Mesothelial cell of epicardium (in vitro differentiated cells): ENCODE measurements at regions not wholly inside any gene's neighbourhood (a gene's known extent, or its start where the extent isn't known, plus 50 kb on each side); places are given as distances from the start of the nearest gene placed in this dataset.
"Not testable (repeated sequence)": the region's sequence is repeated elsewhere in the genome, so short reads cannot be mapped to it uniquely, and the experiment has no call there.

Experiments
- DNase-seq, 2 experiments: peaks; one replicate each; pipeline ENCODE4 v3.0.0; 2021; ENCODE audit warnings: low spot score in 2 of 2; ENCODE audit not compliant: unreplicated experiment in 2 of 2
- H3K27ac Mint-ChIP-seq: 2 replicates; pipeline ENCODE4 v1.8.0; 2021; ENCODE audit warnings: mixed read lengths
- H3K27me3 Mint-ChIP-seq: 2 replicates; pipeline ENCODE4 v1.8.0; 2021; ENCODE audit warnings: low read depth, mixed read lengths
- H3K36me3 Mint-ChIP-seq: 2 replicates; pipeline ENCODE4 v1.8.0; 2021; ENCODE audit warnings: mixed read lengths
- H3K4me1 Mint-ChIP-seq: 2 replicates; pipeline ENCODE4 v1.8.0; 2021; ENCODE audit warnings: mixed read lengths
- H3K4me3 Mint-ChIP-seq: 2 replicates; pipeline ENCODE4 v1.8.0; 2021; ENCODE audit warnings: mild to moderate bottlenecking, moderate library complexity, mixed read lengths
- H3K9me3 Mint-ChIP-seq: 2 replicates; pipeline ENCODE4 v1.8.0; 2021; ENCODE audit warnings: mixed read lengths
- TF ChIP-seq, protein P1 (sequence below): fragments of 200-600 bp; sonication (generic); IDR thresholded peaks from one replicate; pipeline ENCODE4 v1.5.0; 2021; ENCODE audit warnings: antibody characterized with exemption; ENCODE audit not compliant: unreplicated experiment

DNA sequence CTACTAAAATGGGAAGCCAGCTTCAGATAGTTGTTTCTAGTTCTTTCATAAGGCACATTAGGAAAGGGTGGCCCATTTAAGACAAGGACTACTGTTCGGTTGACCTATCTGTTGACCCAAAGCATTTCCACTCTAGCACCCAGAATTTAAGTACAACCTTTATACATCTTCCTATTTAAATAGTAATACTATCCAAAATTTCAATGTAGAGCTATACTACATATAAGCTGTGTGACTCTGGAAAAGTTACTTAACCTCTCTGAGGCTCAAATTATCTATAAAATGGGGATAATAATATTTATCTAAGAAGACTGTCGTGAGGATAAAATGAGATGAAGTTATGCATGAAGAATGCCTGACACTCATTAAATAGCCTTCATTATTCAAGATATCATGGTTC is 82.0 kb upstream of the TMEM164 start:
- Mint-ChIP-seq H3K27ac (no peak overlapping the region), H3K4me3 (no peak overlapping the region), H3K36me3 (no peaks in the 10 kb centered on the region), H3K27me3 (peaks cover 2% of the 10 kb centered on the region), H3K4me1 (peaks cover 10% of the 10 kb centered on the region), H3K9me3 (no peaks in the 10 kb centered on the region)
- TF ChIP-seq, protein P1, sequence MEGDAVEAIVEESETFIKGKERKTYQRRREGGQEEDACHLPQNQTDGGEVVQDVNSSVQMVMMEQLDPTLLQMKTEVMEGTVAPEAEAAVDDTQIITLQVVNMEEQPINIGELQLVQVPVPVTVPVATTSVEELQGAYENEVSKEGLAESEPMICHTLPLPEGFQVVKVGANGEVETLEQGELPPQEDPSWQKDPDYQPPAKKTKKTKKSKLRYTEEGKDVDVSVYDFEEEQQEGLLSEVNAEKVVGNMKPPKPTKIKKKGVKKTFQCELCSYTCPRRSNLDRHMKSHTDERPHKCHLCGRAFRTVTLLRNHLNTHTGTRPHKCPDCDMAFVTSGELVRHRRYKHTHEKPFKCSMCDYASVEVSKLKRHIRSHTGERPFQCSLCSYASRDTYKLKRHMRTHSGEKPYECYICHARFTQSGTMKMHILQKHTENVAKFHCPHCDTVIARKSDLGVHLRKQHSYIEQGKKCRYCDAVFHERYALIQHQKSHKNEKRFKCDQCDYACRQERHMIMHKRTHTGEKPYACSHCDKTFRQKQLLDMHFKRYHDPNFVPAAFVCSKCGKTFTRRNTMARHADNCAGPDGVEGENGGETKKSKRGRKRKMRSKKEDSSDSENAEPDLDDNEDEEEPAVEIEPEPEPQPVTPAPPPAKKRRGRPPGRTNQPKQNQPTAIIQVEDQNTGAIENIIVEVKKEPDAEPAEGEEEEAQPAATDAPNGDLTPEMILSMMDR: no peak
- no peak for DNase-seq

DNA sequence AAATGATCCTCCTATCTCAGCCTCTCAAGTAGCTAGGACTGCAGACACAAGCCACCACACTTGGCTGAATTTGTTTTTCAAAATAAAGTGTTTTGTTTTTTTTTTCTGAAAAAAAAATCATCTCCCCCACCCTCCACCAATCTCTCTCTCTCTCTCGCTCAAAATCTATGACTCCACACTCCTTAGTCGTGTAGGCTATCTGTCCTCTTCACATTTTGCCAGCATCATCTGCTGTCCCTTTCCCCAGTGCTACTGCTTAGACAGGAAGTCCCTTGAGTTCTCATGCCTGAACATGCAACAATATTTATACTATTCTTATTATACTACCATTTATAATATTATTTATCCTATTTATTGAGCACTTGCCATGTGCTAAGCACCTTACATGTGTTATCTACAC is 80.7 kb upstream of the TMEM164 start:
- DNase-seq: no peak
- Mint-ChIP-seq H3K36me3 (no peaks in the 10 kb centered on the region), H3K4me1 (peaks cover 10% of the 10 kb centered on the region), H3K27me3 (peaks cover 2% of the 10 kb centered on the region), H3K4me3 (no peak overlapping the region), H3K9me3 (no peaks in the 10 kb centered on the region), H3K27ac (no peak overlapping the region)
- TF ChIP-seq, protein P1: no peak

DNA sequence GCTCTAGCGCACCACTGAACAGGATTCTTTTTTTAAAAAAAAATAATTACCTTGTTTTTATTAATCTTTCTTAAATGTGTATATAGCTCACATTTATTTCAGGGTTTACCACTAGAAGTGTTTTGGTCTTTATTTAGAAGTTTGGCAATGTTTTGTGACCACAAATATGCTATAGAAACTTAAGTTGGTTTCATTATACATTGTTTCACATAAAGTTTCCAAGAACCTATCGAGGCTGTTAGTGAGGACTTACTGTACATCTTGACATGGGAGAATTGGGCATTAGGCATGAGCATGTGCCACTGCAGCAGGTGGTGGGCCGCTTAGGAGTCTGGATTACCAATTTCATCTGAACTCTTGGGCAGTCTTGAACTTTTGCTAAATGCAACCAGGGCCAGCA is 77.9 kb upstream of the TMEM164 start:
- H3K27me3 Mint-ChIP-seq, H3K4me1 Mint-ChIP-seq, H3K9me3 Mint-ChIP-seq, H3K4me3 Mint-ChIP-seq, DNase-seq, H3K36me3 Mint-ChIP-seq, H3K27ac Mint-ChIP-seq: not testable (repeated sequence)

DNA sequence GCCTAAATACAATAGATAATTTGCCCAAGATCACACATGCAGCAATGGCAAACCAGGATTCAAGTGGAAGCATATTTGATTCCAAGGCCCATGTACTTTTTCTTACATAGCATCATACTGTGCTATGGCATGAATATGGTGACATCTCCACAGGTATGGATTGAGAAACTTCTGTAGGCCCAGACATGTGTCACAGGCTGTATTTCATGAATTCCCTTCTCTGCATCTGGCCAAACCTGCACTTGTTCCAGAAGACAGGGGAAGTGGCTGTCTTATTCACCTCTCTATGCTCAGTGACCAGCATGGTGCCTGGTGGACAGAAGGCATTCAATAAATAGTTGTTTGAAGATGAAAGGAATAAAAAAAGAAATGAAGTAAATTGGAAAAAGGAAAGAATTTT is 77.3 kb upstream of the TMEM164 start:
- Mint-ChIP-seq H3K4me3 (no peak overlapping the region), H3K27me3 (peaks cover 2% of the 10 kb centered on the region), H3K9me3 (no peaks in the 10 kb centered on the region), H3K36me3 (no peaks in the 10 kb centered on the region), H3K27ac (no peak overlapping the region), H3K4me1 (no peaks in the 10 kb centered on the region)
- TF ChIP-seq, protein P1: no peak
- no peak for DNase-seq

DNA sequence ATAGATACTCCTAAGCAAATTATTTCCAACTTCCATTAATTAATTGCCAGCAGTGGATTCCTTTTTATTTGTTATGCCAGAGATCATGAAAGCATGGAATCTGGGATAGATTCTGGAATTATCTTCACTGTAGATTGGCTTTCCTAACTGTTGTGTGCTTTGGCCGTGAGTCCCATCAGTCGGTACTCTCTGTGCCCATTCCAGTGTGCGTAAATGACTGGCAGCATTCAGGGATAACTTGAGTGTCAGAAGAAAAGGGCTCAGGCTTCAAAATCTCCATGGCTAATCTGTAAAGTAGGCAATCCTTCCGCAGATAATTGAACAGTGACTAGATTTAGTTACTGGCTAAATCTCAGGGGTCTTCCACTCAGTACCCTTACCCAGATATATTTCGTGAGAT is 76.8 kb upstream of the TMEM164 start:
- Mint-ChIP-seq H3K36me3 (no peaks in the 10 kb centered on the region), H3K9me3 (peaks cover 1% of the 10 kb centered on the region), H3K27ac (no peak overlapping the region), H3K27me3 (peaks cover 2% of the 10 kb centered on the region), H3K4me3 (no peak overlapping the region), H3K4me1 (no peaks in the 10 kb centered on the region)
- no peak for DNase-seq
- TF ChIP-seq, protein P1: no peak

DNA sequence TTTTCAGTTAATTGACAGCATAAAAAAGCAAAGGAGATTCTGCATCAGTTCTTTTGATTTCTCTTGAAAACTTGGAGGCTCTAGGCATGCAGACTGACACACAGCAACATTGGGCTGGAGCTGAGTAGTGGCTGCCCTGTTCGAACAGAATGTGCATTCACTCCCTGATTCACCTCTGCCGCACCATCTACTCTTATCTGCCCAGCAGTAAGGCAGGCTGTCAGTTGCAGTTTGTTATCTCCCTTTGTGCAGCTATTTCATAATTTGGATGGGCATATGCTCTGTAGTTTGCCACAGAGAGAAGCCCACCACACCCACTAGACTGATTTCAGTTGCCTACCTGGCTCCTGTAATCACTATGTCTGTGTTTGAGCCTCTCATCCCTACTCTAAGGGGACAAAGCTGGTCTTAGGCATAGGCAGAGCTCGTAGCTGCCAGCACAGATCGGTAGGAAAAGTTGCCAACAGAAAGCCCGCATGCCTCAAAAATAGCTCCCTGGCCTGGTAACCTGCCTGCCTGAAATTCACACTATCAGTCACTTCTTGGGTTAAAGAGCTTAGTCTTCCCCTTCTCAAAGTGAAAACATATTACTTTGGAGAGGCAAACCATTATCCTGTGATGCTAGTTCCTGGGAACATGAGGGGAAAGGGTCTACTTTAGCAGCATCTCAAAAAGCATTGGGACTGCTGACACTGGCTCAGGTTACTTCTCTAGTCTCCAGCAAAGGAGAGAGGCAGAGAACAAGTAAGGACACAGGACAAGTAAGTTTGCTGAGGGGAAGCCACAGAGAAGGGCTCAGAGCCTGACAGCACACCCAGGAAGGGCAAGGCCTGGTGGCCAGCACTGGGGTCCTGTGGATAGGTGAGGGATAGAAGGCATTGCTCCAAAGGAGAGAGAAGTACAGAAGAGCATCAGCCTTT is 75.9 kb upstream of the TMEM164 start:
- Mint-ChIP-seq H3K9me3 (peaks cover 3% of the 10 kb centered on the region), H3K4me3 (no peak overlapping the region), H3K36me3 (no peaks in the 10 kb centered on the region), H3K4me1 (no peaks in the 10 kb centered on the region), H3K27ac (no peak overlapping the region), H3K27me3 (no peaks in the 10 kb centered on the region)
- no peak for DNase-seq
- TF ChIP-seq, protein P1: no peak
